B cell (primary cell): ENCODE measurements at regions not wholly inside any gene's neighbourhood (a gene's known extent, or its start where the extent isn't known, plus 50 kb on each side); places are given as distances from the start of the nearest gene placed in this dataset.

ENCODE experiments used
- ATAC-seq: fragments of 200-7000 bp; cut with Tn5 transposase; one replicate; pipeline ENCODE4 v1.10.0; 2021; ENCODE audit warnings: low read depth, mild to moderate bottlenecking, moderate number of reproducible peaks, moderate library complexity
- CTCF ChIA-PET: fragments of 350-600 bp; sonication (Branson Sonifier 250); formaldehyde crosslinking; loops from one replicate; lab custom pipeline; 2021; ENCODE audit warnings: antibody characterized with exemption, inconsistent platforms; lab: Charles Lee
- POLR2A ChIA-PET: fragments of 350-600 bp; sonication (Branson Sonifier 250); formaldehyde crosslinking; loops from one replicate; lab custom pipeline; 2021; ENCODE audit warnings: antibody characterized with exemption; lab: Charles Lee
- DNase-seq: peaks from one replicate; pipeline ENCODE4 v3.0.0; 2013
- H2AFZ ChIP-seq: 2 replicates; pipeline ENCODE4 v1.6.1; 2012; ENCODE audit warnings: mild to moderate bottlenecking, low read depth, low read length; ENCODE audit not compliant: insufficient read depth, poor library complexity, severe bottlenecking
- H3K27ac ChIP-seq, 2 donors: 1 replicate in 1 of 2; 2 replicates in 1 of 2; pipeline ENCODE4 v1.5.1; 2012 to 2013; ENCODE audit warnings: low read length in 2 of 2, mild to moderate bottlenecking in 2 of 2, moderate library complexity in 1 of 2
- H3K27me3 ChIP-seq, 4 experiments: fragments of 200-600 bp in 1 of 4; sonication (generic) in 1 of 4; replicated peaks in 1 of 4; 1 replicate in 2 of 4; 2 replicates in 2 of 4; pipeline versions ENCODE4 v1.6.1 to v1.7.0; 2013 to 2016; ENCODE audit warnings: low read length in 3 of 4, mild to moderate bottlenecking in 2 of 4, mixed read lengths in 1 of 4, moderate library complexity in 1 of 4; ENCODE audit not compliant: insufficient read depth in 4 of 4, control insufficient read depth in 3 of 4; ENCODE audit errors: control extremely low read depth in 1 of 4
- H3K36me3 ChIP-seq, 2 experiments: replicated peaks in 1 of 2; 1 replicate in 1 of 2; 2 replicates in 1 of 2; pipeline versions ENCODE4 v1.6.1 to v1.7.1; 2013; ENCODE audit warnings: low read length in 1 of 2; ENCODE audit not compliant: insufficient read depth in 2 of 2, control insufficient read depth in 1 of 2; ENCODE audit errors: control extremely low read depth in 1 of 2, extremely low read depth in 1 of 2
- H3K4me1 ChIP-seq, 2 donors: fragments of 200-600 bp in 1 of 2; sonication (generic) in 1 of 2; 1 replicate in 1 of 2; 2 replicates in 1 of 2; pipeline versions ENCODE4 v1.5.1 to v1.6.1; 2013 to 2017; ENCODE audit warnings: low read length in 2 of 2; ENCODE audit not compliant: control insufficient read depth in 2 of 2, insufficient read depth in 2 of 2
- H3K4me2 ChIP-seq: replicated peaks from 2 replicates; pipeline ENCODE3; 2012; ENCODE audit warnings: mild to moderate bottlenecking, low read depth, low read length; ENCODE audit not compliant: poor library complexity, severe bottlenecking
- H3K4me3 ChIP-seq, 5 experiments: fragments of 200-600 bp in 1 of 5; sonication (generic) in 1 of 5; 1 replicate in 3 of 5; 2 replicates in 2 of 5; pipeline versions ENCODE4 v1.5.1 to v1.7.0; 2011 to 2016; ENCODE audit warnings: low read length in 4 of 5, mild to moderate bottlenecking in 4 of 5, low read depth in 2 of 5, control low read depth in 1 of 5, moderate library complexity in 1 of 5; ENCODE audit not compliant: insufficient read depth in 1 of 5; ENCODE audit errors: control extremely low read depth in 1 of 5, extremely low read depth in 1 of 5
- H3K79me2 ChIP-seq: fragments of 200-600 bp; sonication (generic); one replicate; pipeline ENCODE4 v1.6.0; 2016; ENCODE audit warnings: low read length; ENCODE audit not compliant: control insufficient read depth, insufficient read depth
- H3K9ac ChIP-seq: fragments of 200-600 bp; sonication (generic); 2 replicates; pipeline ENCODE4 v1.6.1; 2017; ENCODE audit warnings: mild to moderate bottlenecking, low read length, moderate library complexity
- H3K9me3 ChIP-seq, 3 donors: one replicate each; pipeline versions ENCODE4 v1.6.1 to v1.7.1; 2013; ENCODE audit warnings: low read length in 2 of 3; ENCODE audit not compliant: control insufficient read depth in 2 of 3, insufficient read depth in 1 of 3; ENCODE audit errors: control extremely low read depth in 1 of 3
- H4K20me1 ChIP-seq: 2 replicates; pipeline ENCODE4 v1.6.0; 2012; ENCODE audit warnings: mild to moderate bottlenecking, low read length; ENCODE audit not compliant: insufficient read depth, control insufficient read depth, poor library complexity, severe bottlenecking
- H3K27ac Mint-ChIP-seq: one replicate; pipeline ENCODE4 v1.8.0; 2021; ENCODE audit warnings: mixed read lengths
- H3K27me3 Mint-ChIP-seq: one replicate; pipeline ENCODE4 v1.8.0; 2021; ENCODE audit warnings: mixed read lengths
- H3K4me1 Mint-ChIP-seq: one replicate; pipeline ENCODE4 v1.8.0; 2021; ENCODE audit warnings: mixed read lengths
- H3K4me3 Mint-ChIP-seq: one replicate; pipeline ENCODE4 v1.8.0; 2021; ENCODE audit warnings: mixed read lengths
- H3K9me3 Mint-ChIP-seq: one replicate; pipeline ENCODE4 v1.8.0; 2022; ENCODE audit warnings: mixed read lengths; ENCODE audit not compliant: insufficient read depth
- EZH2 ChIP-seq: IDR thresholded peaks from 2 replicates; pipeline ENCODE4 v1.6.1; 2012; ENCODE audit warnings: borderline replicate concordance, low read depth, mild to moderate bottlenecking, moderate library complexity, low read length; ENCODE audit not compliant: insufficient read depth, poor library complexity, severe bottlenecking
- WGBS: methylation state at CpG from one replicate; pipeline ENCODE4 v1.1.5; 2013; ENCODE audit warnings: missing lambda C conversion rate; ENCODE audit not compliant: insufficient coverage; 5-methylcytosine and 5-hydroxymethylcytosine counted together
- intact Hi-C: fragments of 100-400 bp; cut with micrococcal nuclease; formaldehyde crosslinking; loops from one replicate; pipeline ENCODE4 v1.10.0; 2022
- TF ChIP-seq, protein P1 (sequence below): fragments of 200-600 bp; IDR thresholded peaks from one replicate; pipeline ENCODE4 v1.8.0; 2022; ENCODE audit warnings: antibody characterized with exemption, mild to moderate bottlenecking

DNA sequence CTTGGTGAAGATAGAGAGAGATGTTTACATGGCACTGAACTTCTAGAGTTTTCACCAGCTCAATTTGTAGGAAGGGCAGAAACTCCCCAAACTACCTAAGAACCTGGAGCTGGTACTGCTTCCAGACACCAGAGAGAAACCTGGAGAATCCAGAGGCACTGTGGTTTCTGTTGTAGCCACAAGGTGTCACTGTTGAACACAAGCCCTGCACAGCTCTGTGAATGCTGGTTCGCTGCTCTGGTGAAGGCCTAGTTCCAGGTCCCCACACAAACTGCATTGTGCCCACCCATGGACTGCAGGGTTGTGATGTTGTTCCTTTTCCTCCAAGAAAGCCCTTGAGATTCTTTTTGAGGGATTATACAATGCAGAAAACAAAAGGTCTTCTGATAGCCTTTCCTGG is 150.5 kb upstream of the HS6ST1 start:
- intact Hi-C loops: no loop called here
- H3K79me2 ChIP-seq: no peaks in the 10 kb centered on the region
- H3K9ac ChIP-seq: no peak overlapping the region
- ChIA-PET CTCF (no interaction called here), POLR2A (no interaction called here)
- TF ChIP-seq EZH2: no peak
- TF ChIP-seq, protein P1, sequence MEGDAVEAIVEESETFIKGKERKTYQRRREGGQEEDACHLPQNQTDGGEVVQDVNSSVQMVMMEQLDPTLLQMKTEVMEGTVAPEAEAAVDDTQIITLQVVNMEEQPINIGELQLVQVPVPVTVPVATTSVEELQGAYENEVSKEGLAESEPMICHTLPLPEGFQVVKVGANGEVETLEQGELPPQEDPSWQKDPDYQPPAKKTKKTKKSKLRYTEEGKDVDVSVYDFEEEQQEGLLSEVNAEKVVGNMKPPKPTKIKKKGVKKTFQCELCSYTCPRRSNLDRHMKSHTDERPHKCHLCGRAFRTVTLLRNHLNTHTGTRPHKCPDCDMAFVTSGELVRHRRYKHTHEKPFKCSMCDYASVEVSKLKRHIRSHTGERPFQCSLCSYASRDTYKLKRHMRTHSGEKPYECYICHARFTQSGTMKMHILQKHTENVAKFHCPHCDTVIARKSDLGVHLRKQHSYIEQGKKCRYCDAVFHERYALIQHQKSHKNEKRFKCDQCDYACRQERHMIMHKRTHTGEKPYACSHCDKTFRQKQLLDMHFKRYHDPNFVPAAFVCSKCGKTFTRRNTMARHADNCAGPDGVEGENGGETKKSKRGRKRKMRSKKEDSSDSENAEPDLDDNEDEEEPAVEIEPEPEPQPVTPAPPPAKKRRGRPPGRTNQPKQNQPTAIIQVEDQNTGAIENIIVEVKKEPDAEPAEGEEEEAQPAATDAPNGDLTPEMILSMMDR: no peak
- H3K27me3 ChIP-seq: peaks cover 0 to 12% (median 4%) of the 10 kb centered on the region in 4 experiments
- H3K4me3 ChIP-seq: no peak overlapping the region
- no peaks in the 10 kb centered on the region for H4K20me1 ChIP-seq
- no peak overlapping the region for H2AFZ ChIP-seq
- Mint-ChIP-seq H3K4me1 (peaks cover 13% of the 10 kb centered on the region), H3K27ac (no peak overlapping the region), H3K9me3 (peaks cover 2% of the 10 kb centered on the region), H3K27me3 (peaks cover 7% of the 10 kb centered on the region), H3K4me3 (no peak overlapping the region)
- no peak overlapping the region for H3K27ac ChIP-seq
- 86% methylated on average over 1 of the region's 1 CpG for WGBS
- no peak for DNase-seq
- no peak overlapping the region for H3K4me2 ChIP-seq
- H3K9me3 ChIP-seq: peaks cover 4 to 64% (median 42%) of the 10 kb centered on the region in 3 donors
- ATAC-seq: no peak
- H3K36me3 ChIP-seq: no peaks in the 10 kb centered on the region
- H3K4me1 ChIP-seq: peaks cover 18 to 21% of the 10 kb centered on the region in 2 donors

GRCh38 chr2:128469875-128470274 is 151.2 kb upstream of the HS6ST1 start:
- Histone ChIP-seq H3K9me3 (peaks cover 4 to 64% (median 42%) of the 10 kb centered on the region in 3 donors), H3K79me2 (no peaks in the 10 kb centered on the region), H3K27ac (no peak overlapping the region), H3K27me3 (peaks cover 0 to 18% (median 4%) of the 10 kb centered on the region in 4 experiments), H3K36me3 (no peaks in the 10 kb centered on the region), H3K9ac (no peak overlapping the region), H3K4me1 (peaks cover 18 to 21% of the 10 kb centered on the region in 2 donors), H3K4me2 (no peak overlapping the region), H2AFZ (no peak overlapping the region), H4K20me1 (no peaks in the 10 kb centered on the region), H3K4me3 (no peak overlapping the region)
- CTCF ChIA-PET: no interaction called here
- no peak for TF ChIP-seq EZH2
- TF ChIP-seq, protein P1: no peak
- no peak overlapping the region for H3K4me3 Mint-ChIP-seq
- no peak for ATAC-seq
- 100% methylated on average over 3 of the region's 3 CpGs for WGBS
- intact Hi-C loops: no loop called here
- POLR2A ChIA-PET: no interaction called here
- no peak overlapping the region for H3K27ac Mint-ChIP-seq
- no peak for DNase-seq
- peaks cover 15% of the 10 kb centered on the region for H3K4me1 Mint-ChIP-seq
- peaks cover 14% of the 10 kb centered on the region for H3K27me3 Mint-ChIP-seq
- H3K9me3 Mint-ChIP-seq: peaks cover 2% of the 10 kb centered on the region
